ENCODE measurements at regions not wholly inside any gene's neighbourhood (a gene's known extent, or its start where the extent isn't known, plus 50 kb on each side); places are given as distances from the start of the nearest gene placed in this dataset.

GRCh38 chr2:236726701-236727450, 157.3 kb downstream of the ACKR3 start:
- TF ChIP-seq POLR2A (IDR thresholded peaks at IDR 0.05) = no peak
- no peak for TF ChIP-seq CTCF (IDR thresholded peaks at IDR 0.05)
